Femur (tissue), 1 donor: ENCODE measurements at regions not wholly inside any gene's neighbourhood (a gene's known extent, or its start where the extent isn't known, plus 50 kb on each side); places are given as distances from the start of the nearest gene placed in this dataset.
A peak's percentile ranks its signal among the peaks of the same experiment; 100 is the strongest.

Experiments
- DNase-seq: peaks from one replicate; pipeline ENCODE4 v3.0.0-alpha.2; 2017

- DNase-seq, result no peak
These were observed 62.5 kb upstream of the NCOR2 start for GRCh38 chr12:124629789-124630480.

DNA sequence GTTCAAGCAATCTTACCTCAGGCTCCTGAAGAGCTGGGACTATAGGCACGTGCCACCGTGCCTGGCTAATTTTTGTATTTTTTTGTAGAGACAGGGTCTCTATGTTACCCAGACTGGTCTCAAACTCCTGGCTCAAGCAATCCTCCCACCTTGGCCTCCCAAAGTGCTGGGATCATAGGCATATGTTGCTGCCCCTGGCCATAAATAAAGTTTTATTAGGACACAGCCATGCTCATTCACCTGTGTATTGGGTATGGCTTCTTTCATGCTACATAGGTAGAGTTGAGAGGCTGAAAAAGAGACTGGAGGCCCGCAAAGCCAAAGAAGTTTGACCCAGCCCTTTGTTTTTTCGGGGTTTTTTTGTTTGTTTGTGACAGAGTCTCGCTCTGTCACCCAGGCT is 61.7 kb upstream of the NCOR2 start:
- no peak for DNase-seq

GRCh38 chr12:124627956-124628355 is 60.5 kb upstream of the NCOR2 start:
- DNase-seq, result no peak

DNA sequence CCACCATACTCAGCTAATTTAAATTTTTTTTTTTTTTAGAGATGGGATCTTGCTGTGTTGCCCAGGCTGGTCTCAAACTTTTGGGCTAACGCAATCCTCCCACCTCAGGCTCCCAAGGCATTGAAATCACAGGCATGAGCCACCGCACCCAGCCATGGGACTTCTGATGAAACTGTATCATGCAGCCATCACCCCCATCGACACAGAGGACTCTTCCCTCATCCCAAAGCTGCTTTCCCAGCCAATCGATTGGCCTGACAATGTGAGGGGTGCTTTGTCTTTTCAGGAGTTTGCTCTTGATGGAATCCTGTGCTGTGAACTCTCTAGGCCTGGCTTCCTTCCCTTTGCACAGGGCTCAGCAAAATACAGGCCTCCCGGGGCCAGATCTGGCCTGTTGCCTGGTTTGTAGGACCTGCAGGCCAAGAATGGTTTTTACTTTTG is 59.6 kb upstream of the NCOR2 start:
- DNase-seq, result peak; percentile 85

DNA sequence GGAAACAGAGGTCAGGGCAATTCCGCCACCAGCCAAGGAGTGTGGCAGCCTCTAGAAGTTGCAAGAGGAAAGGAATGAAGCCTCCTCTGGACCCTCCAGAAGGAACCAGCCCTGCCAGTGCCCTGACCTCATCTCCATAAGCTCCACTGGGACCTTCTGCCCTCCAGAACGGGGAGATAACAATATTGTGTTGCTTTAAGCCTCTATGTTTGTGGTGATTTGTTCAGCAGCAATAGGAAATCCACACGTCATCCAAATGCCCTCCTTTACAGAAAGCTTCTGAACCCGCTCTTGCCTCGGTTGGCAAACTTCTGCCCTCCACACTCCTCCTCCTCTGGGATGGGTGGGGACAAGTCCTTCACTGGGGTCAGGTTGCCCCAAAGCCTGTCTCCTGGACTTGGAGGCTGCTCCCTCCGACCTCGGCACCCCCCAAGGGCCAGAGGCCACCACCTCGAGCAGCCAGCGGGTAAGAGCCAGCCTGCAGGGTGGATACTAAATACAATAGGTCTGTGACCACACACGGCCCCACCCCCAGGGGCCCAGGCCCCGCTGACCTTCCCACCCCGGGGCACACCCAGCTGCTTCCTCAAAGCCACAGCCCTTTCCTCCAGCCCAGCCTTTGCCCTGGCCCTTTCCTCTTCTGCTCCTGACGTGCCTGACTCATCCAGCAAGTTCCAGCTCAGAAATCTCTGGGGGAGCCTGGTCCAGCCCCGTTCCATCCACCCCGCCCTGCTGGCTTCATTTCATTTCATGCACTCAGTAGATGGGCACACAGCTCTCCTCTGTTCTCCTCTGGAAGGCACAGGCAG is 58.7 kb upstream of the NCOR2 start:
- peak; percentile 87 for DNase-seq

DNA sequence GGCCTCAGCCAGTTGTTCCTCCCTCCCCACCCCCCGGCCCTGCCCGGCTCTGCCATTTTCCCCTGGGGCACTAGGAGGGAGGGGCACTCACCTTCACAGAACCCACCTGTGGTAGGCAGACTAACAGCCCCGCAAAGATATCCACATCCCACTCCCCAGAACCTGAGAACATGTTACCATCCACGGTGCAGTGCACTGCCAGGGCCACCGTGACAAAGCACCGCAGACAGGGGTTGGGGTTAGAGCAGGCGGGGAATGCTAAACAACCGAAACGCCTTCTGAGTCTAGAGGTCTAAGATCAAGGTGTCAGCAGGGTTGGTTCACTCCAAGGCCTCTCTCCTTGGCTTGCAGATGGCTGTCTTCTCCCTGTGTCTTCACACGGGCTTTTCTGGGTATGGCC is 57.4 kb upstream of the NCOR2 start:
- no peak for DNase-seq

DNA sequence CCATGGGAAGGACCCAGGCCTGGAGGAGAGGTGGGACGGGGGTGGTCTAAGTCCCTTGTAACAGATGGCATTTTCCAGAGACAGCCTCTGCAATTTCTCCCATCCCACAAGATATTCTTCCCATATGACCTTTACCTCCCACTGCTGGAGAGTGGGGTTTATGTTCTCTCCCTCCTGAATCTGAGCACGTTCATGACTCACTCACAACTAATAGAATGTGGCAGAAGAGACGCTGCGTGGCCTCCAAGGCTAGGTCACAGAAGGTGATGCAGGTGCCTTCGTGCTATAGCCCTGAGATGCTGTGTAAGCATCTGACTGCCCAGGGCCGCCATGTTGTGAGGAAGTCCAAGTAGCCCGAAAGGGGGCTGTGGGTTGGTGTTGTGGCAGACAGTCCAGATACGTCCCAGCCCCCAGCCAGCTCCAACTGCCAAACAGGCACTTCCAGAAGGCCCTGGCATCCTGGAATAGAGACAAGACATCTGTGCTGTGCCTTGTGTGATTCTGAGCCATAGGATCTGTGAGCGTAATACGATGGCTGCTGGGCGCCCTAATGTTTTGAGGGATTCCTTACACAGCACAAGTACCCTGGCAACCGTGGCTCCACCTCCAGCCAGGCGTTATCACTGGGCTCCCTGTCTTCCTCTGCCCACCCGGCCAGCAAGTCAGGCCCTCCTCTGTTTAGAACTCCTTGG is 56.1 kb upstream of the NCOR2 start:
- no peak for DNase-seq

- no peak for DNase-seq
These were observed 55.4 kb upstream of the NCOR2 start for GRCh38 chr12:124622764-124623163.

- no peak for DNase-seq
These were observed 54.9 kb upstream of the NCOR2 start for GRCh38 chr12:124622331-124622730.

DNA sequence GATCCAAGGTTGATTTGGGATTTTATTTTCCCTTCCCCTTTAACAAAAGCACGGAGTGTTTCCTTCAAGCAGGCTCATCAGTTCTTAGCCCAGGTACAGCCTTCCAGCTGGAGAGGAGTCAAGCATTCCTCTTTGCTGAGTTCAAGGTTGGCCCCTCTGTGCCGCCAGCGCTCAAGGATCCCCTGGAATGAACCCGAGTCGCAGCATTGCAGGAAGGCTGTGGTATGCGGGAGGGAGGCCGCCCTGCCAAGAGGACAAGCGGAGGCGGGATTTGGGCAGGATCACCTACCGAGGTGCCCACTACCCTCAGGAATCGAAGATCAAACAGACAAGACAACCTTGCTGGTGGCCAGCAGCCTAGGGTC is 53.9 kb upstream of the NCOR2 start:
- DNase-seq, result peak; percentile 92

DNA sequence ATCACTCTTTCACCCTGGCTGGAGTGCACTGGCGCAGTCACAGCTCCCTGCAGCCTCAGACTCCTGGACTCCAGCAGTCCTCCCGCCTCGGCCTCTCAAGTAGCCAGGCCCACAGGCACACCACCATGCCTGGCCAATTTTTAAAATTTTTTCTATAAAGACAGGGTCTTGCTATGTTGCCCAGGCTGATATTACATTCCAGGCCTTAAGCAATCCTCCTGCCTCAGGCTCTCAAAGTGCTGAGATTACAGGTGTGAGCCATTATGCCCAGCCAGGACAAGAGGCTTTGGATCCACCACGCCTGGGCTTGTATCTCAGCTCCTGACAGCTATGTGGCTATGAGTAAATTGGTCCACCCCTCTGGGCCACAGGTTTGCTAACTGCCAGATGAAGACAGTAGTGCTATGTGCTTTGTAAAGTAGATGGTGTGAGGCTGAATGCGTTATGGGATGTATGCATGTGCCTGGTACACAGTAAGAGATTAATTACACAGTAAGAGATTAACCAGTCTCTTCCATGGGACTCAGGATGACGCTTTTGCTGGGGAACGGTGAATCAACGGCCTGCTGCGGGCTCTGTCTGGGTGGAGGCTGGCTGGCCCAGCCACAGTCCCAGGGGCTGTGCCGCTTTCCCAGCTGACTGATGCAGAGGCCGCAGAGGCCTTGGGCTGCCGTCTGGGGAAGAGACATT is 53.3 kb upstream of the NCOR2 start:
- no peak for DNase-seq

DNA sequence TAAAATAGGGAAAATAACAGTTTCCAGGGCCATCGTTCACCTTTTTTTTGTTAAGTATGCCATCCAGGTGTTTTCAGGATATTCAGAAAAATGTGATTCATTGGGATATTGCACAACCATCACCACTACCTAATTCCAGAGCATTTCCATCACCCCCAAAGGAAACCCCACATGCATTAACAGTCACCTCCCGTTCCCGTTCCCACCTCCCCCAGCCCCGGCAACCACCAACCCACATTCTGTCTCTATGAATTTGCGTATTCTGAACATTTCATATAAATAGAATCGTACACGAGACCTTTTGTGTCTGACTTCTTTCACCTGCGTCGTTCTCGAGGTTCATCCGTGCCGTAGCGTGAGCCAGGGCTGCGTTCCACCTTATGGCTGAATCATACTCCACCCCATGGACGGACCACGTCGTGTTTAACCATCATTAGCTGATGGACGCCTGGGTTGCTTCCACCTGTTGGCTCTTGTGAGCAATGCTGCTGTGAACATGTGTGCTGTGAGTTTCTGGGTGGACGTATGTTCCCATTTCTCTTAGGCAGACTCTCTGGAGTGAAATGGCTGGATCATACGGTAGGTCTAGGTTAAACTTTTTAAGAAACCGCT is 51.0 kb upstream of the NCOR2 start:
- no peak for DNase-seq

DNA sequence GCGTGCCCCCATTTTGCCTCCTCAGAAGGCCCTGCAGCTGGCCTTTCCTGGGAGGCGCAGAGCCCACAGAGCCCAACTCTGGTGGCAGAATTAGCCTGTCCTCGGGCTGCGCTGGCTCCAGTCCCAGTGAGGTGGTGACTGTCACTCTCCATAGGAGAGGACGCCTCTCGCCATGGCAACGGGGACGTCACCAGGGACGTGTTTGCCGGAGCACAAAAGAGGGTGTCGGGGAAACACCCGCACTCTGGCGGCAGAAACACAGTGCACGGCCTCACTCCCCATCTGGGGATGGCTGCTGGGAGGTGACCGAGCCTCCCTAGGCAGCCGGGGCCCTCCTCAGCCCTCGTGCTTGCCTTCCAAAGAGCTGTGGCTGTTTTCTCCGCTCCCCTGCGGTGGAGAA is 50.2 kb upstream of the NCOR2 start:
- no peak for DNase-seq
